ENCODE measurements at regions not wholly inside any gene's neighbourhood (a gene's known extent, or its start where the extent isn't known, plus 50 kb on each side); places are given as distances from the start of the nearest gene placed in this dataset.

- TF ChIP-seq, protein P1, sequence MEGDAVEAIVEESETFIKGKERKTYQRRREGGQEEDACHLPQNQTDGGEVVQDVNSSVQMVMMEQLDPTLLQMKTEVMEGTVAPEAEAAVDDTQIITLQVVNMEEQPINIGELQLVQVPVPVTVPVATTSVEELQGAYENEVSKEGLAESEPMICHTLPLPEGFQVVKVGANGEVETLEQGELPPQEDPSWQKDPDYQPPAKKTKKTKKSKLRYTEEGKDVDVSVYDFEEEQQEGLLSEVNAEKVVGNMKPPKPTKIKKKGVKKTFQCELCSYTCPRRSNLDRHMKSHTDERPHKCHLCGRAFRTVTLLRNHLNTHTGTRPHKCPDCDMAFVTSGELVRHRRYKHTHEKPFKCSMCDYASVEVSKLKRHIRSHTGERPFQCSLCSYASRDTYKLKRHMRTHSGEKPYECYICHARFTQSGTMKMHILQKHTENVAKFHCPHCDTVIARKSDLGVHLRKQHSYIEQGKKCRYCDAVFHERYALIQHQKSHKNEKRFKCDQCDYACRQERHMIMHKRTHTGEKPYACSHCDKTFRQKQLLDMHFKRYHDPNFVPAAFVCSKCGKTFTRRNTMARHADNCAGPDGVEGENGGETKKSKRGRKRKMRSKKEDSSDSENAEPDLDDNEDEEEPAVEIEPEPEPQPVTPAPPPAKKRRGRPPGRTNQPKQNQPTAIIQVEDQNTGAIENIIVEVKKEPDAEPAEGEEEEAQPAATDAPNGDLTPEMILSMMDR (IDR thresholded peaks at IDR 0.05), result no peak
- TF ChIP-seq EP300 (IDR thresholded peaks at IDR 0.05) (no peak), POLR2AphosphoS5 (IDR thresholded peaks at IDR 0.05) (no peak), POLR2A (IDR thresholded peaks at IDR 0.05) (no peak)
Observed at GRCh38 chr1:96183928-96184327, 537.7 kb upstream of the PTBP2 start.
